ENCODE measurements at regions not wholly inside any gene's neighbourhood (a gene's known extent, or its start where the extent isn't known, plus 50 kb on each side); places are given as distances from the start of the nearest gene placed in this dataset.

DNA sequence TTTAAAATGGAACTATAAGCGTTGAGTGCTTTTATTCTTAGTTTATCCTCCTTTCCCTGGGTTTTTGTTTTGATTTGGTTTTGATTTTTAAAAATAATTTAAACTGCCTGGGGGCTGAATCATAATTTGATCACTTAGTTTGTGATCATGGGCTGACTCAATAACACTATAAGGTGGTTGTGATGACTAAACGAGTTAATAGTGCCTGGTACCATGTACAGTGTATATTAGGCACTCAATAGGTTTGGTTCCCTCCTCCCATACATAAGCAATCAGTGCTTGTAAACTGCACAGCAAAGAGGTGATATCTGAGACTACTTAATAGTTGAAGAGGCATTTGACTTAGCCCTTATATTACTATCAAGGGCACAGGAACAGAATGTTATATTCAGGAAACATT, 200.9 kb upstream of the RFC3 start:
- Histone ChIP-seq H3K27me3 (ENCODE audit: insufficient read depth, low read length) (peaks cover 3% of the 10 kb centered on the region), H3K79me2 (ENCODE audit: insufficient read depth, low read length) (no peaks in the 10 kb centered on the region), H3K4me2 (ENCODE audit: insufficient read depth, low read length) (no peak overlapping the region), H3K36me3 (ENCODE audit: insufficient read depth, low read length) (no peaks in the 10 kb centered on the region), H3K9me3 (ENCODE audit: low read depth, low read length) (no peaks in the 10 kb centered on the region), H3K4me3 (ENCODE audit: insufficient read depth, low read length) (no peak overlapping the region), H4K20me1 (ENCODE audit: insufficient read depth, low read length) (no peaks in the 10 kb centered on the region), H3K27ac (ENCODE audit: low read depth, low read length) (no peak overlapping the region), H2AFZ (ENCODE audit: low read length) (no peak overlapping the region), H3K4me1 (ENCODE audit: insufficient read depth, low read length) (no peaks in the 10 kb centered on the region)
- TF ChIP-seq CTCF (IDR thresholded peaks at IDR 0.05; ENCODE audit: extremely low read depth, low read depth, low read length), result no peak
- DNase-seq (ENCODE audit: insufficient read length, low spot score, missing footprints), result no peak

DNA sequence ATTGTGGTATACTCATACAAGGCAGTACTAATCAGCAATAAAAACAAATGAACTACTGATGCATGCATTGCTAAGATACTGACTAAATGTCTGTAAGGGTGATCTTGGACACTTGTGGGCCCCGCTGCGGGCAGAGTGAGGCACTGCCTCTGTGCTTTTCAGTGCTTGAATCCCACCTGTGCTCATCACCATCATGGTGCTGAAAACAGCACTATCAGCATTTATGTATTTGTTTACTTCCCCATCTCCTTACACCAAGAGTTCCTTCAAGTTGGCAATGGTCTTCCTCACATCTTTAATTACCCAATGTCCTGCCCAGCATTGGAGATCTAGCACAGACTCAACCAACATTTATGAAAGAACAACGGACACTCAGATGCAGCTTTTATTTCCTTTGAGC, 193.7 kb upstream of the RFC3 start:
- H3K27ac ChIP-seq (ENCODE audit: low read depth, low read length), result no peak overlapping the region

GRCh38 chr13:33624740-33625139, 193.2 kb upstream of the RFC3 start:
- no peak for TF ChIP-seq CTCF (IDR thresholded peaks at IDR 0.05; ENCODE audit: extremely low read depth, low read depth, low read length)
- Histone ChIP-seq H3K4me3 (ENCODE audit: insufficient read depth, low read length) (no peak overlapping the region), H3K4me1 (ENCODE audit: insufficient read depth, low read length) (no peaks in the 10 kb centered on the region), H3K9me3 (ENCODE audit: low read depth, low read length) (no peaks in the 10 kb centered on the region), H3K27ac (ENCODE audit: low read depth, low read length) (no peak overlapping the region), H4K20me1 (ENCODE audit: insufficient read depth, low read length) (no peaks in the 10 kb centered on the region), H3K27me3 (ENCODE audit: insufficient read depth, low read length) (no peaks in the 10 kb centered on the region), H3K36me3 (ENCODE audit: insufficient read depth, low read length) (no peaks in the 10 kb centered on the region), H3K4me2 (ENCODE audit: insufficient read depth, low read length) (no peak overlapping the region), H3K79me2 (ENCODE audit: insufficient read depth, low read length) (no peaks in the 10 kb centered on the region), H2AFZ (ENCODE audit: low read length) (no peak overlapping the region)
- DNase-seq (ENCODE audit: insufficient read length, low spot score, missing footprints), result no peak

More for the DNA sequence above, 193.7 kb upstream of the RFC3 start:
- Histone ChIP-seq H3K4me3 (ENCODE audit: insufficient read depth, low read length) (no peak overlapping the region), H3K4me2 (ENCODE audit: insufficient read depth, low read length) (no peak overlapping the region), H3K79me2 (ENCODE audit: insufficient read depth, low read length) (no peaks in the 10 kb centered on the region), H3K27me3 (ENCODE audit: insufficient read depth, low read length) (no peaks in the 10 kb centered on the region), H2AFZ (ENCODE audit: low read length) (no peak overlapping the region), H3K9me3 (ENCODE audit: low read depth, low read length) (no peaks in the 10 kb centered on the region), H3K4me1 (ENCODE audit: insufficient read depth, low read length) (no peaks in the 10 kb centered on the region), H4K20me1 (ENCODE audit: insufficient read depth, low read length) (no peaks in the 10 kb centered on the region), H3K36me3 (ENCODE audit: insufficient read depth, low read length) (no peaks in the 10 kb centered on the region)
- no peak for DNase-seq (ENCODE audit: insufficient read length, low spot score, missing footprints)
- no peak for TF ChIP-seq CTCF (IDR thresholded peaks at IDR 0.05; ENCODE audit: extremely low read depth, low read depth, low read length)

DNA sequence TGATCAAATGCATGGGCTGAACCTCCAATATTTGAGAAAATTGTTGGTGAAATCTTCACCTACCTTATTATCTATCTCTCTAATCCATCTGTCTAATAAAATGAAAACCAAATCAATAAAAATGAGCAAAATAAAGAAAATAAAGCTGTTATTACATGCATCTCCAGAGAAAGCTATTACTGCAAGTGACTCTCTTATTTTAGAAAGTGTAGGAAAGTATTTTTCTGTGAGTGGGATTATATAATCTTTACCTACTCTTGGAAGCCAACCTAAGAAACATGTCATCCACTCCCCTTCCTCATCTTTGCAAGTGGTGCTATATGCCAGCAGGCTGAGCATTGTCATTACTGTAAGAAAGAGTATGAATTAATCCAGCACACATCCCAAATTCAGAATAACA, 191.5 kb upstream of the RFC3 start:
- Histone ChIP-seq H3K27ac (ENCODE audit: low read depth, low read length) (no peak overlapping the region), H3K36me3 (ENCODE audit: insufficient read depth, low read length) (no peaks in the 10 kb centered on the region), H3K4me1 (ENCODE audit: insufficient read depth, low read length) (no peaks in the 10 kb centered on the region), H3K4me3 (ENCODE audit: insufficient read depth, low read length) (no peak overlapping the region), H3K4me2 (ENCODE audit: insufficient read depth, low read length) (no peak overlapping the region), H2AFZ (ENCODE audit: low read length) (no peak overlapping the region), H3K79me2 (ENCODE audit: insufficient read depth, low read length) (no peaks in the 10 kb centered on the region), H3K9me3 (ENCODE audit: low read depth, low read length) (no peaks in the 10 kb centered on the region), H3K27me3 (ENCODE audit: insufficient read depth, low read length) (no peaks in the 10 kb centered on the region), H4K20me1 (ENCODE audit: insufficient read depth, low read length) (no peaks in the 10 kb centered on the region)
- TF ChIP-seq CTCF (IDR thresholded peaks at IDR 0.05; ENCODE audit: extremely low read depth, low read depth, low read length), result no peak
- no peak for DNase-seq (ENCODE audit: insufficient read length, low spot score, missing footprints)

All from osteoblast (primary cell).